Thyroid gland (tissue), 4 donors: ENCODE measurements at regions not wholly inside any gene's neighbourhood (a gene's known extent, or its start where the extent isn't known, plus 50 kb on each side); places are given as distances from the start of the nearest gene placed in this dataset.

Experiments used
- DNase-seq, 2 donors: peaks; one replicate each; pipeline ENCODE4 v3.0.0-alpha.2; 2019
- H3K27ac ChIP-seq, 3 donors: fragments of 200-600 bp; sonication (generic); 1 replicate in 2 of 3; 2 replicates in 1 of 3; pipeline ENCODE4 v1.5.1; 2016 to 2019; ENCODE audit warnings: mild to moderate bottlenecking in 1 of 3, moderate library complexity in 1 of 3
- H3K27me3 ChIP-seq: fragments of 200-600 bp; sonication (generic); one replicate; pipeline ENCODE4 v1.5.1; 2019
- H3K36me3 ChIP-seq, 2 donors: fragments of 200-600 bp; sonication (generic); one replicate each; pipeline ENCODE4 v1.5.1; 2016 to 2019
- H3K4me1 ChIP-seq, 2 donors: fragments of 200-600 bp; sonication (generic); one replicate each; pipeline ENCODE4 v1.5.1; 2017 to 2019
- H3K4me3 ChIP-seq, 3 donors: fragments of 200-600 bp; sonication (generic); replicated peaks in 1 of 3; 1 replicate in 2 of 3; 2 replicates in 1 of 3; pipeline ENCODE4 v1.5.1; 2016; ENCODE audit warnings: mild to moderate bottlenecking in 1 of 3
- H3K9me3 ChIP-seq: fragments of 200-600 bp; sonication (generic); one replicate; pipeline ENCODE4 v1.5.1; 2017
- POLR2A ChIP-seq, 2 donors: fragments of 450-650 bp; IDR thresholded peaks; one replicate each; pipeline ENCODE4 v1.6.1; 2017; ENCODE audit warnings: antibody characterized with exemption in 2 of 2, mild to moderate bottlenecking in 2 of 2, moderate library complexity in 1 of 2
- WGBS, 2 donors: methylation state at CpG; one replicate each; pipeline ENCODE4 v1.1.5; 2017; 5-methylcytosine and 5-hydroxymethylcytosine counted together
- intact Hi-C: fragments of 100-400 bp; cut with DNase I; formaldehyde crosslinking; loops from one replicate; pipeline ENCODE4 v1.15.1; 2023
- TF ChIP-seq, protein P1 (sequence below), 6 experiments: fragments of 200-600 bp in 3 of 6; fragments of 450-650 bp in 3 of 6; sonication (generic) in 3 of 6; IDR thresholded peaks; one replicate each; pipeline ENCODE4 v1.5.1; 2016 to 2019; ENCODE audit warnings: antibody characterized with exemption in 6 of 6, mild to moderate bottlenecking in 2 of 6, inconsistent platforms in 1 of 6, moderate library complexity in 1 of 6

- no peaks in the 10 kb centered on the region for H3K36me3 ChIP-seq
- 5 to 9% methylated on average over 1 of the region's 1 CpG for WGBS, 2 donors
- no peaks in the 10 kb centered on the region for H3K4me1 ChIP-seq
- TF ChIP-seq, protein P1, sequence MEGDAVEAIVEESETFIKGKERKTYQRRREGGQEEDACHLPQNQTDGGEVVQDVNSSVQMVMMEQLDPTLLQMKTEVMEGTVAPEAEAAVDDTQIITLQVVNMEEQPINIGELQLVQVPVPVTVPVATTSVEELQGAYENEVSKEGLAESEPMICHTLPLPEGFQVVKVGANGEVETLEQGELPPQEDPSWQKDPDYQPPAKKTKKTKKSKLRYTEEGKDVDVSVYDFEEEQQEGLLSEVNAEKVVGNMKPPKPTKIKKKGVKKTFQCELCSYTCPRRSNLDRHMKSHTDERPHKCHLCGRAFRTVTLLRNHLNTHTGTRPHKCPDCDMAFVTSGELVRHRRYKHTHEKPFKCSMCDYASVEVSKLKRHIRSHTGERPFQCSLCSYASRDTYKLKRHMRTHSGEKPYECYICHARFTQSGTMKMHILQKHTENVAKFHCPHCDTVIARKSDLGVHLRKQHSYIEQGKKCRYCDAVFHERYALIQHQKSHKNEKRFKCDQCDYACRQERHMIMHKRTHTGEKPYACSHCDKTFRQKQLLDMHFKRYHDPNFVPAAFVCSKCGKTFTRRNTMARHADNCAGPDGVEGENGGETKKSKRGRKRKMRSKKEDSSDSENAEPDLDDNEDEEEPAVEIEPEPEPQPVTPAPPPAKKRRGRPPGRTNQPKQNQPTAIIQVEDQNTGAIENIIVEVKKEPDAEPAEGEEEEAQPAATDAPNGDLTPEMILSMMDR (IDR thresholded peaks at IDR 0.05) = peak in 1 of 6 experiments; percentile 1
- TF ChIP-seq POLR2A (IDR thresholded peaks at IDR 0.05) = no peak
- no peak overlapping the region for H3K4me3 ChIP-seq
- intact Hi-C loops = no loop called here
- H3K27me3 ChIP-seq = no peaks in the 10 kb centered on the region
- H3K9me3 ChIP-seq = no peaks in the 10 kb centered on the region
- no peak overlapping the region for H3K27ac ChIP-seq
- DNase-seq = no peak
These were observed 91.6 kb upstream of the KCNA3 start for GRCh38 chr1:110766336-110766647.

DNA sequence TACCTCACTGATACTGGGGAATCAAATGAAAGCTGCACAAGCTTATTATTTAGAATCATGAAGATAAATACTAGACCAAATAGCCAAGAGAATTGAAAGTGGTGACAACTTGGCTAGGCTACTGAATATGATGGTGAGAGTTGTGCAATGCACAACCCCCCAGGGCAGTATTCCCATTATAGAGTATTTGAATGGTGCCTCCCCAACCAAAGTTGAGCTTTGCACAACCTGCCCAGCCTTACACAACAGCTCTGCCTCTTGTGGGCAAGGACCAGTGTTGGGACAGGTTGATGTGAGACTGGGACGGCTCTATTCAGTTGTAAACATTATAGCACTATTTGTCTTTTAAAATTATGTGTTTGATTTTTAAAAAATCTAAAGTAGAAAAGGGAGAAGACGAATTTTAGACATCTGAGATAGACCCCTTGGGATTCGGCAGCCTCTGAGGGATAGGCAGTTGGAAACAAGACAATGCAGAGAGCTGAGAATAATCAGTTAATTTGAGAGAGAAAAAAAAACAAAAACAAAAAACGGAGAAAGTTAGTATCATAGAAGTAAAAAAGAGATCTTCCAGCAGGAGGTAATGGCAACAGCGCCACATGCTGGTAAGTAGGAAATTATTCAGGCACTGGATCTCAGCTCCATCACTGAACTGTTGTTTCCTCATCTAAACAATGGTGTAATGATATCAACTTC lies 91.0 kb upstream of the KCNA3 start:
- intact Hi-C loops = no loop called here
- no peaks in the 10 kb centered on the region for H3K27me3 ChIP-seq
- WGBS, 2 donors = 15 to 16% methylated on average over 5 of the region's 5 CpGs
- no peaks in the 10 kb centered on the region for H3K4me1 ChIP-seq
- no peak overlapping the region for H3K4me3 ChIP-seq
- DNase-seq = peak; percentile 7 to 21
- no peak for TF ChIP-seq POLR2A (IDR thresholded peaks at IDR 0.05)
- TF ChIP-seq, protein P1 (IDR thresholded peaks at IDR 0.05) = peak; percentile 33 to 60 (median 55)
- no peak overlapping the region for H3K27ac ChIP-seq
- H3K9me3 ChIP-seq = no peaks in the 10 kb centered on the region
- H3K36me3 ChIP-seq = no peaks in the 10 kb centered on the region

GRCh38 chr1:110763149-110763548 lies 88.4 kb upstream of the KCNA3 start:
- Histone ChIP-seq H3K27me3 (no peaks in the 10 kb centered on the region), H3K4me1 (no peaks in the 10 kb centered on the region), H3K36me3 (no peaks in the 10 kb centered on the region), H3K9me3 (no peaks in the 10 kb centered on the region), H3K27ac (no peak overlapping the region), H3K4me3 (no peak overlapping the region)
- no peak for DNase-seq
- no peak for TF ChIP-seq POLR2A (IDR thresholded peaks at IDR 0.05)
- TF ChIP-seq, protein P1 (IDR thresholded peaks at IDR 0.05) = no peak
- intact Hi-C loops = loop anchor here (5.0 kb wide), 1 partner anchor 131 kb away; no protein-coding TSS in a partner anchor
- 71 to 77% methylated on average over 4 of the region's 4 CpGs for WGBS, 2 donors

- Histone ChIP-seq H3K27me3 (no peaks in the 10 kb centered on the region), H3K36me3 (no peaks in the 10 kb centered on the region), H3K4me1 (no peaks in the 10 kb centered on the region), H3K27ac (no peak overlapping the region), H3K4me3 (no peak overlapping the region), H3K9me3 (no peaks in the 10 kb centered on the region)
- WGBS, 2 donors = 66 to 68% methylated on average over 2 of the region's 2 CpGs
- no peak for DNase-seq
- TF ChIP-seq, protein P1 (IDR thresholded peaks at IDR 0.05) = no peak
- TF ChIP-seq POLR2A (IDR thresholded peaks at IDR 0.05) = no peak
- intact Hi-C loops = loop anchor here (5.0 kb wide), 1 partner anchor 128 kb away; no protein-coding TSS in a partner anchor
These were observed 85.6 kb upstream of the KCNA3 start for GRCh38 chr1:110760321-110760720.

- no peak overlapping the region for H3K27ac ChIP-seq
- no peak overlapping the region for H3K4me3 ChIP-seq
- no peak for TF ChIP-seq POLR2A (IDR thresholded peaks at IDR 0.05)
- TF ChIP-seq, protein P1 (IDR thresholded peaks at IDR 0.05) = no peak
- no peaks in the 10 kb centered on the region for H3K4me1 ChIP-seq
- intact Hi-C loops = no loop called here
- 84 to 92% methylated on average over 1 of the region's 1 CpG for WGBS, 2 donors
- no peaks in the 10 kb centered on the region for H3K36me3 ChIP-seq
- no peaks in the 10 kb centered on the region for H3K9me3 ChIP-seq
- DNase-seq = no peak
- H3K27me3 ChIP-seq = no peaks in the 10 kb centered on the region
These were observed 81.8 kb upstream of the KCNA3 start for GRCh38 chr1:110756506-110756905.
